ENCODE measurements at regions not wholly inside any gene's neighbourhood (a gene's known extent, or its start where the extent isn't known, plus 50 kb on each side); places are given as distances from the start of the nearest gene placed in this dataset.
"Not testable (repeated sequence)": the region's sequence is repeated elsewhere in the genome, so short reads cannot be mapped to it uniquely, and the experiment has no call there.

DNA sequence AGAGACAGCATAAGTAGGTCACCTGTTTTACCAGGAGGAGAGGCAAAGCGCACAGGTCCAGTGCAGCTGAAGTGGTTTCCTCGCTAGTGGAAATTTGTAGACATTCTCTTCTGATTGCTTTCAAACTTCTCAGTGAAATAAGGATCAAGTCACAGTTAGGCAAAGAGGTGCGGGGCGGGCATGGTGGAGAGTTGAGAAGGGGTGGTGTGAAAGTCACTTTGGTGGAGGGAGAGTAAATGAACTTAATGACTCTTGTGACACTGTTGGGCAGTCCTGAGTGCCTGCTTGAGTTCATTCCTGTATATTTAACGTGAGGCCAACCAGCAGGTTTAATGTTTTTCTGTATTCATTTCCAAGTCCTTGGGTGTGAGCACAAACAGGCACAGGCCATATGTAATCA, 235.6 kb downstream of the TRIML1 start:
- no peak for DNase-seq (ENCODE audit: low spot score)

DNA sequence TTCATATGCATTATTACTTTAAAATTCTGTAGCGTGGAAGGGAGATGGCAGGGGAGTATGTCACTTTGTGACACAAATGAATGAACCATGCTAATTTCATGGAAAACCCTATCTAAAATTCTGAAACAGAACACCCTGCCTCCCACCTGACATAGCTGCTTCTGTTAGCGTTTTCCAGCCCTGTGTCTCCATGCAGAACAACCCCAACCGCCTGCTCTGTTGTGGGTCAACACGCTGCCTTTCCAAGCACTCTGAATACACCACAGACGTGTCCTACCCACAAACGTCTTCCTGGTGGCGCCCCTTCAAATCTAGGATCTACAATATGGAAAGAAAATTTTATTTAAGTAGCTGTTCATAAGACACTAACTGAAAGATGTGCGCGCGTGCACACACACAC, 238.6 kb downstream of the TRIML1 start:
- no peak for DNase-seq (ENCODE audit: low spot score)

GRCh38 chr4:188383180-188383579, 243.9 kb downstream of the TRIML1 start:
- DNase-seq (ENCODE audit: low spot score), result no peak

- no peak for DNase-seq (ENCODE audit: low spot score)
Measured at GRCh38 chr4:188387179-188387791, 248.0 kb downstream of the TRIML1 start.

DNA sequence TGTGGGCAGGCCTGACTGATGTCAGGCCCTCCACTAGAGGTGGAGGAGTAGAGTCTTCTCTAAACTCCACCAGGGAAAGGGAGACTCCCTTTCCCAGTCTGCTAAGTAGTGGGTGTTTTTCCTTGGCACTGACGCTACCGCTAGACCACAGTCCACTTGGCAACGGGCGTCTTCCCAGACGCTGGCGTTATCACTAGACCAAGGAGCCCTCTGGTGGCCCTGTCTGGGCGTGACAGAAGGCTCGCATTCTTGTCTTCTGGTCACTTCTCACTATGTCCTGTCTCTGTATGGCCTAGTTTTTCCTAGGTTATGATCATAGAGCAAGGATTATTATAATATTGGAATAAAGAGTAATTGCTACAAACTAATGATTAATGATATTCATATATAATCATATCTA, 252.1 kb downstream of the TRIML1 start:
- not testable (repeated sequence) for DNase-seq (ENCODE audit: low spot score)

- no peak for DNase-seq (ENCODE audit: low spot score)
Measured at GRCh38 chr4:188396037-188396436, 256.8 kb downstream of the TRIML1 start.

GRCh38 chr4:188399834-188400233, 260.6 kb downstream of the TRIML1 start:
- no peak for DNase-seq (ENCODE audit: low spot score)

DNA sequence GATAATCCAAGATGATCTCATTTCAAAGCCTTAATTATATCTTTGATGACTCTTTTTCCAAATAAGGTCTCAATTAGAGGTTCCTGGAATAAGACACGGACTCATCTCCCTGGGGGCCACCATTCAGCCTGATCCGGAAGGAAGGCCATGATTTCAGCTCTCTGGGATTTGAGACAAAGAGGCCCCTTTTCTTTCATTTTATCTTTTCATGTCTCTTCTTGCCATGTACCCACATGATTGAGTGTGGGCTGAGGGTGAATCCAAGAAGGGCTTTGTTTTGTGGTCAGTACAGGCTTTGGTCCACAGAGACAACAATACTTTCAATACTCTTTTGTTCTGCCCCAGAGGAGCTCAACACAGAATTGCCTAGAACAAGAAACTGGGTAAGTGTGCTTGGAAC, 261.2 kb downstream of the TRIML1 start:
- no peak for DNase-seq (ENCODE audit: low spot score)

DNA sequence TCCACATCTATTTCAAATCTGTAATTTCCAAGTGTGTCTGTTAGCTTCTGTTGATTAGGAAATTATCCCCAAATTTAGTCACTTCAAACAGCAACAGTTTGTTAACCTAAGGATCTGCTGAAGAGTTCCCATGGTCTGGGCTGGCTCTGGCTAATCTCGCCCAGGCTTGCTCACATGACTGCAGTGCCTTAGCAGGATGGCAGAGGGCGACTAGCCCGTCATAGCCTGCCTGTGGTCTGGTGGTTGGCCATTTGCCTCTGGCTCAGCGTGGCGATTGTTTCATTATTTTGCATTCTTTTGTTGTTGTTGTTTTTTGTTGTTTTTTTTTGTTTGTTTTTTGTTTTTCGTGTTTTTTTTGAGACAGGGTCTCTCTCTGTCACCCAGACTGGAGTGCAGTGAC, 264.0 kb downstream of the TRIML1 start:
- no peak for DNase-seq (ENCODE audit: low spot score)

DNA sequence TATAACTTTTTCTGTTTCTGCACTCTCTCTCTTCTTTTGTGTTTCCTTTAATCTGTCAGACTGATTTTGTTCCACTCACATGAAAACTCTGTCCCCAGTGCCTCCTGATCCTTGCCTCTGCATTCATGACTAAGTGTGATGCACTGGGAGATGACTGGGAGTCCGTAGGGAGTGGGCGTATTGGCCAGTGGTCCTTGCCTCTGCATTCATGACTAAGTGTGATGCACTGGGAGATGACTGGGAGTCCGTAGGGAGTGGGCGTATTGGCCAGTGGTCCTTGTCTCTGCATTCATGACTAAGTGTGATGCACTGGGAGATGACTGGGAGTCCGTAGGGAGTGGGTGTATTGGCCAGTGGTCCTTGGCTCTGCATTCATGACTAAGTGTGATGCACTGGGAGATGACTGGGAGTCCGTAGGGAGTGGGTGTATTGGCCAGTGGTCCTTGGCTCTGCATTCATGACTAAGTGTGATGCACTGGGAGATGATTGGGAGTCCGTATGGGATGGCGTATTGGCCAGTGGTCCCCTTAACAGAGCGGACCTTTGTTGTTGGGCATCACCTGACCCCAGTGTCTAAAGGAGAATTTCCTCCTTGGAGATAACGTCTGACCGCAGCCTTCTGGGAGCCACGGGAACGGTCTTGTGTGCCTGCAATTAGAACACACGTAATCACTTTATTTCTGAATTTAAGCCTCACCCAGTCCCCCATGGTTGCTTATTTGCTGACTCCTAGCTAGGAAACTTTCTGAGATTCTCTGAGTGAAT, 266.0 kb downstream of the TRIML1 start:
- not testable (repeated sequence) for DNase-seq (ENCODE audit: low spot score)

- DNase-seq (ENCODE audit: low spot score), result no peak
Measured at GRCh38 chr4:188408244-188409030, 269.2 kb downstream of the TRIML1 start.

DNA sequence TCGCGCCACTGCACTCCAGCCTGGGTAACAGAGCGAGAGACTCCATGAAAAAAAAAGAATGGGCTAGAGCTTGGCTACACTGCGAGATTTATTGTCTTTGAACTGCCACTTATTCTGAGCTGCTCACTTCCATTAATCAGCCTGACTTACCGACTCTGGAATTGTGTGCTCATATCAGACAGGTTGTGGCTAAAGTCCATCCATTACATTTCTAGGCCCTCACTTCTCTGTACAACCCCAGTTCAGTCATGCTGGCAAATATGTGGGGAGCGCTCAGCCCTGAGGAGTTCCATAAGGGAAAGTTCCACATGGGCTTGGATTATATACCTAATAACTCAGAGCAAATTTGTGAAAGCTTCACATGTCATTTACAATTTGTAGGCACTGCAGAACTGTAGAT, 270.6 kb downstream of the TRIML1 start:
- no peak for DNase-seq (ENCODE audit: low spot score)

DNA sequence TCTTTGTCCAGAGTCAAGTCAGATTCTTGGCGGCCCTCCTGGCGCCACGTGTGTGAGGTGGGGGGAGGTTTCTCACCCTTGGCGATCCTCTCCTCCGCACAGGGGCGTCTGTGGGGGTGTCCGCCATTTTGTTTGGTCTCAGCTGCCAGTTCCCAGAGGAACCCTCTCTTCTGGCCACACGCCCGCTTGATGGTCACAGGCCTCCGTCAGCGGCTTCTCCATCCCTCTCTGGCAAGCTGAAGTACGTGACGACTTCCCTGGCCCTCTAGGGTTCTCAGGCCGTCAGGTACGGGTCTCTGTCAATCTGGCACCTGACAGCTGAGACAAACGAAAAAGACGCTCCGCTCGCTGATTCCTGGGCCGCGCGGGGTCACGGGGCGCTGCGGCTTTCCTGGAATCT, 272.6 kb downstream of the TRIML1 start:
- DNase-seq (ENCODE audit: low spot score), result no peak

GRCh38 chr4:188412499-188412898, 273.3 kb downstream of the TRIML1 start:
- DNase-seq (ENCODE audit: low spot score), result no peak

DNA sequence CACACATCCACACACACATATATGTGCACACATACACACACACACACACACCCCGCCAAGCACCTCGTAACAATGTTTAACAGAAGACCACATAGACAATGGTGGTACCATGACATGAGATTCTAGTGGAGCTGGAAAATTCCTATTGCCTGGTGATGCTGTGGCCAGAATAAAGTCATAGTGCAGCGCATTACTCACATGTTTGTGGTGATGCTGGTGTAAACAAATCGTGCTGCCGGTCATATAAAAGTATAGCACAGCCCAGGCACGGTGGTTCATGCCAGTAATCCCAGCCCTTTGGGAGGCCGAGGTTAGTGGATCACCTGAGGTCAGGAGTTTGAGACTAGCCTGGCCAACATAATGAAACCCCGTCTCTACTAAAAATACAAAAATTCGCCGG, 275.2 kb downstream of the TRIML1 start:
- no peak for DNase-seq (ENCODE audit: low spot score)

- no peak for DNase-seq (ENCODE audit: low spot score)
Measured at GRCh38 chr4:188417181-188417580, 277.9 kb downstream of the TRIML1 start.

DNA sequence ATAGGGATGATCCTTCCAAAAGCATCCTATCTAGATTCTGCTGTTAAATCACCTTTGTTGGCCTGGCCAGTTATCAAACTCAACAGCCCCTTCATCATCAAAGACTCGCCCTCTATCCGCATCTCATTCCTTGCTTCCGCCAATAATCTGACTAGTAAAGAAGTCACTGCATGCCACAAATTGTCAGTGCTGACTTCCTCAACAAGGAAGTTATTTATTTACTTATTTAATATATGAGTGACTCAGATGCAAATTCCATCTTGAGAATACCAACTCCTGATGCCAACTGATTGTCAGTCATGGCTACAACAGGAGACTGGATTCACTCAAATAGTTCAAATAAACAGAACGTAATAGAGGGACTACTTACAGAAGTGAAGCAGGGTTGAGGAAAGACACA, 283.8 kb downstream of the TRIML1 start:
- no peak for DNase-seq (ENCODE audit: low spot score)

DNA sequence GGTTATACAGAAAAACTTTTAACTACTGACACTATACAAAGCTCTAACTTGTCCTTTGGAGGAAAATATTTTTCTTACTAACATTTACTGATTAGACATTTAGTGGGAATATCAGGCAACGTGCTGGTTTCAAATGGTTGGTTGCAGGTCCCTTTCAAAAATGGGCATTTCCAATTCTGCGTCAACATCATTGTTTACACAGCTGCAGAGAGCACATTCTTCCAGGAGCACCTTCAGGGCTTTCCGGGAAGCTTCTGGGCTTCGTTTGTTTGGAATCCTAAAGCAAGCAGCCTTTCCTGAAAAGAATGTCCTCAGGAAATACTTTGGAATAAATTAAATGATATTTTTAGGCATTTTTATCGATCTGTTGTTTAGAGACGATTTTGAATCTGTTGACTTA, 289.7 kb downstream of the TRIML1 start:
- DNase-seq (ENCODE audit: low spot score), result no peak

DNA sequence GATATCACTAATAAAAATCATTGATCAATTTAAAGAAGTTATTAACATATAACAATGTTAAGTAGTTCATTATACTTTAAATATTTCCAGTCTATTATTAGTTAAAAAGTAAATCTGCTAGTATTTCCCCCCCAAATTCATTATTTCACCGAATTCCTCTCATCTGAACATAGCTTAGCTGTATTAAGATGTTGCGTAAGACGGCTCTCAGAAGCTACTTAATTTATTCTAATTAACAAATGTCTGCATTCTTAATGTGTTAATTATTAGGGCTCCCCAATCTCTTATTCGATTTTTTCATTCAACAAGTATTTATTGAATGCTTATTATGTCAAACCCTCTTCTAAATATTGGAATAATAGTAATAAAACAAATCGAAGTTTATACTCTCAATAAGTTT, 290.7 kb downstream of the TRIML1 start:
- DNase-seq (ENCODE audit: low spot score), result no peak

DNA sequence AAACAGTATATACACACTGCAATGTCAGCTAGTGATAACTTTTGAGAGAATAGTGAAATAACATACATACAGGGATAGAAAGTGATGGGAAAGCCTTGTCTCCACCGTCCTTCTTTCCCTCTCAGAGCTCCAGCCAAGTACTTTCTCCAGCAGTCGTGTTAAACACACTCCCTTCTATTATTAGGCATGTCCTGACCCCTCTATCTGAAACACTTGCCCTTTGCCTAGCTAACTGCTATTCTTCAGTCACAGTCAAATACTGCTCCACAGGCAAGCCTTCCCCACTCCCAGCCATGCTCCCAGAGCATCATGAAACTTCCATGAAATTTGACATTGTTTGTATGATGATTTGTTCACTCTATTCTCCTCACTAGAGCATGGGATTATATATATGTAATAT, 291.1 kb downstream of the TRIML1 start:
- no peak for DNase-seq (ENCODE audit: low spot score)

DNA sequence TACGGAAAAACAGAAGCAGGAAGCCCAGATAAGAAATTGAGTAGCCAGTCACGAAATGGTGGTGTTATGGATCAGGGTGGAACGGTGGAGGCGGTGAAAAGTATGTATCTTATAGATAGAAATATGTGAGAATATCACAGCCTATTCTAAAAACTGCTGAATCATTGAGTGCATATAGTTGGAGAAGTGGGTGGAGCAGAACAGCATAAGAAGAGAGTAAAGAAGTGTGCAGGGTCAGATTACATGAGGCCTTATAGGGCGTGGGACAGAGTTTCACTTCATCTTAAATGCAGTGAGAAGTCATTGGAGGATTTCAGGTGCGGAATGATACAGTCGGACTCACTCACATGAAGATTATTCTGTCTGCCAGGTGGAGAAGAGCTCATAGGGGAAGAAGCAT, 293.1 kb downstream of the TRIML1 start:
- DNase-seq (ENCODE audit: low spot score), result no peak

- DNase-seq (ENCODE audit: low spot score), result no peak
Measured at GRCh38 chr4:188433741-188434315, 294.6 kb downstream of the TRIML1 start.

DNA sequence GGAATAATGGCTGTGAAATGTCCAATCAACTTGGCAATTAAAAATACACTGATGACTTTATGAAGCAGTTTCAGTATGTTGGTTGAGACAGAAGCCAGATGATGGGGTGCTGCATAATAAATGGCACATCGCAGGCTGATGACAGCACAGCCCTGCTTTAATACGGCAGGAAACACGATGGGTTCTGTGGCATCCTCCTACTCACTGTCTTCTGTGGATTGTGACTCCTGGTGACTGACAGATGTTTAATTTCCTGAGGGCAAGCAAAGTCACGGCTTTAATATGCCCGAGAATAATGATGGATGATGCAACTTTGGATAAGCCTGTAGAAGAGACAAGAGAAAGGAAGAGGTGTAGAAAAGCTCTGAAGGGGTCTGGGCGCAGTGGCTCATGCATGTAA, 295.4 kb downstream of the TRIML1 start:
- no peak for DNase-seq (ENCODE audit: low spot score)

All from AG08396 (cell line).